Heart left ventricle (tissue), 13 donors: ENCODE measurements at regions not wholly inside any gene's neighbourhood (a gene's known extent, or its start where the extent isn't known, plus 50 kb on each side); places are given as distances from the start of the nearest gene placed in this dataset.

ENCODE experiments used
- POLR2A ChIP-seq, 2 donors: fragments of 450-650 bp; IDR thresholded peaks; one replicate each; pipeline ENCODE4 v1.6.1; 2017; ENCODE audit warnings: antibody characterized with exemption in 2 of 2, mild to moderate bottlenecking in 2 of 2, moderate library complexity in 2 of 2
- TF ChIP-seq, protein P1 (sequence below), 12 donors: fragments of 200-600 bp; sonication (generic) in 4 of 12; IDR thresholded peaks; one replicate each; pipeline versions ENCODE4 v1.5.0 to v1.8.0; 2018 to 2022; ENCODE audit warnings: antibody characterized with exemption in 12 of 12, mild to moderate bottlenecking in 5 of 12
- donor health status: ischemic (EF 13 %, LVEDD 7.1; RV severe dilation, severe dysfunction).
- donor health status: DM: no; HTN: yes; CAD: no.
- donor health status: DM: no; HTN: no; CAD: no.
- donor health status: ischemic (EF 25% LVEDD 6.9; RV normal size, moderate dysfunction).
- donor health status: ischemic (EF 25% LVEDD 5.7; RV mildly dilated, moderate dysfunction).
- donor health status: ischemic (EF 35%, LVEDD 5.7; RV mildly dilated, moderate dysfunction).
- donor health status: nonischemic (EF 11% LVEDD 7.7; RV severe dilation, severe dysfunction).
- donor health status: DM: yes; HTN: yes; CAD: no.
- donor health status: PGD.
- donor health status: ischemic (EF 29% LVEDD 5.4; RV normal size, mild dysfunction).
- donor health status: nonischemic (EF 23%, LVEDD 6.1; RV moderate dilation, normal function).

DNA sequence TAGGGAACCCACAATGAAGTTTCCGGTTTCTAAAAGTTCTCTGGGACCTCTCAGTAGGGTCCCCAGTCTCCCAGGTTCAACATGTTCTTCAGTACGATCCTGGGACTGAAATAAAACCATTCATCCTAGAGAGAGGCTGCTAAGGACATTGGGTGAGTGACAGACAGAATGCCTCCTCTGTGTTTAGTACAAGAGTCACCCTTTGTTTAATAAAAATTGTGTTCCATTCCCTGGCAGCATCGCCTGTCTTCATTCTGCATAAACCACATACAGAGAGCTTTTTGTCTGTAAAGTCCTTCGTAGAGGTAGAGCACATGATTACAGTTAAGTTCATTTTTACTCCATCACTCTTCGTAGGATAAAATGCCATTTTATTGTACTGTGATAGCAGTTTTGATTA is 95.3 kb upstream of the GPR12 start:
- TF ChIP-seq, protein P1, sequence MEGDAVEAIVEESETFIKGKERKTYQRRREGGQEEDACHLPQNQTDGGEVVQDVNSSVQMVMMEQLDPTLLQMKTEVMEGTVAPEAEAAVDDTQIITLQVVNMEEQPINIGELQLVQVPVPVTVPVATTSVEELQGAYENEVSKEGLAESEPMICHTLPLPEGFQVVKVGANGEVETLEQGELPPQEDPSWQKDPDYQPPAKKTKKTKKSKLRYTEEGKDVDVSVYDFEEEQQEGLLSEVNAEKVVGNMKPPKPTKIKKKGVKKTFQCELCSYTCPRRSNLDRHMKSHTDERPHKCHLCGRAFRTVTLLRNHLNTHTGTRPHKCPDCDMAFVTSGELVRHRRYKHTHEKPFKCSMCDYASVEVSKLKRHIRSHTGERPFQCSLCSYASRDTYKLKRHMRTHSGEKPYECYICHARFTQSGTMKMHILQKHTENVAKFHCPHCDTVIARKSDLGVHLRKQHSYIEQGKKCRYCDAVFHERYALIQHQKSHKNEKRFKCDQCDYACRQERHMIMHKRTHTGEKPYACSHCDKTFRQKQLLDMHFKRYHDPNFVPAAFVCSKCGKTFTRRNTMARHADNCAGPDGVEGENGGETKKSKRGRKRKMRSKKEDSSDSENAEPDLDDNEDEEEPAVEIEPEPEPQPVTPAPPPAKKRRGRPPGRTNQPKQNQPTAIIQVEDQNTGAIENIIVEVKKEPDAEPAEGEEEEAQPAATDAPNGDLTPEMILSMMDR (IDR thresholded peaks at IDR 0.05) = no peak
- no peak for TF ChIP-seq POLR2A (IDR thresholded peaks at IDR 0.05)
